GM18907 (cell line): ENCODE measurements at regions not wholly inside any gene's neighbourhood (a gene's known extent, or its start where the extent isn't known, plus 50 kb on each side); places are given as distances from the start of the nearest gene placed in this dataset.

Experiments
- ATAC-seq: cut with Tn5 transposase; IDR thresholded peaks from one replicate; pipeline ENCODE4 v1.9.1; 2021; ENCODE audit warnings: mild to moderate bottlenecking, moderate library complexity; ENCODE audit not compliant: unreplicated experiment

GRCh38 chr13:67763984-67764383 is 533.8 kb upstream of the PCDH9 start:
- no peak for ATAC-seq

- no peak for ATAC-seq
Measured at GRCh38 chr13:67763384-67763783, 533.2 kb upstream of the PCDH9 start.

- no peak for ATAC-seq
Measured at GRCh38 chr13:67758975-67759374, 528.8 kb upstream of the PCDH9 start.

- ATAC-seq: no peak
Measured at GRCh38 chr13:67754012-67754411, 523.9 kb upstream of the PCDH9 start.

- ATAC-seq: no peak
Measured at GRCh38 chr13:67752759-67753158, 522.6 kb upstream of the PCDH9 start.

GRCh38 chr13:67742478-67742877 is 512.3 kb upstream of the PCDH9 start:
- ATAC-seq: no peak

- no peak for ATAC-seq
Measured at GRCh38 chr13:67740871-67741535, 510.9 kb upstream of the PCDH9 start.

GRCh38 chr13:67736646-67737420 is 506.7 kb upstream of the PCDH9 start:
- ATAC-seq: no peak

GRCh38 chr13:67735651-67736050 is 505.5 kb upstream of the PCDH9 start:
- no peak for ATAC-seq

- ATAC-seq: no peak
Measured at GRCh38 chr13:67726979-67727378, 496.8 kb upstream of the PCDH9 start.

GRCh38 chr13:67725999-67726398 is 495.9 kb upstream of the PCDH9 start:
- no peak for ATAC-seq

GRCh38 chr13:67713571-67713970 is 483.4 kb upstream of the PCDH9 start:
- ATAC-seq: no peak

- ATAC-seq: no peak
Measured at GRCh38 chr13:67696775-67697174, 466.6 kb upstream of the PCDH9 start.

- ATAC-seq: no peak
Measured at GRCh38 chr13:67664502-67664901, 434.4 kb upstream of the PCDH9 start.

- no peak for ATAC-seq
Measured at GRCh38 chr13:67662997-67663396, 432.9 kb upstream of the PCDH9 start.

GRCh38 chr13:67652887-67653286 is 422.8 kb upstream of the PCDH9 start:
- ATAC-seq: no peak

- no peak for ATAC-seq
Measured at GRCh38 chr13:67651908-67652465, 421.9 kb upstream of the PCDH9 start.

- ATAC-seq: no peak
Measured at GRCh38 chr13:67650471-67650870, 420.3 kb upstream of the PCDH9 start.

GRCh38 chr13:67645874-67646467 is 415.8 kb upstream of the PCDH9 start:
- no peak for ATAC-seq

- no peak for ATAC-seq
Measured at GRCh38 chr13:67643516-67644055, 413.4 kb upstream of the PCDH9 start.

GRCh38 chr13:67642657-67643056 is 412.5 kb upstream of the PCDH9 start:
- ATAC-seq: no peak

GRCh38 chr13:67635754-67636153 is 405.6 kb upstream of the PCDH9 start:
- ATAC-seq: no peak
